Retinal pigment epithelial cell (primary cell): ENCODE measurements at regions not wholly inside any gene's neighbourhood (a gene's known extent, or its start where the extent isn't known, plus 50 kb on each side); places are given as distances from the start of the nearest gene placed in this dataset.

ENCODE experiments used
- DNase-seq: peaks from one replicate; pipeline ENCODE4 v3.0.0-alpha.2; 2010; ENCODE audit warnings: low read depth
- H3K4me3 ChIP-seq: 2 replicates; pipeline ENCODE4 v1.5.1; 2011; ENCODE audit warnings: mild to moderate bottlenecking, low read length, control low read depth, moderate library complexity
- CTCF ChIP-seq: conservative IDR thresholded peaks from 2 replicates; pipeline ENCODE4 v1.5.1; 2011; ENCODE audit warnings: low read depth, low read length, control low read depth, inconsistent platforms

GRCh38 chr10:78292982-78293865, 259.6 kb downstream of the RPS24 start:
- DNase-seq = peak; percentile 62
- TF ChIP-seq CTCF = no peak
- H3K4me3 ChIP-seq = no peak overlapping the region

- DNase-seq = no peak
- TF ChIP-seq CTCF = no peak
- no peak overlapping the region for H3K4me3 ChIP-seq
Observed at GRCh38 chr10:78295242-78295641, 261.6 kb downstream of the RPS24 start.

GRCh38 chr10:78296785-78297184, 263.1 kb downstream of the RPS24 start:
- TF ChIP-seq CTCF = no peak
- H3K4me3 ChIP-seq = no peak overlapping the region
- DNase-seq = no peak

- TF ChIP-seq CTCF = no peak
- no peak overlapping the region for H3K4me3 ChIP-seq
- no peak for DNase-seq
Observed at GRCh38 chr10:78297997-78298396, 264.3 kb downstream of the RPS24 start.

- no peak for DNase-seq
- no peak for TF ChIP-seq CTCF
- no peak overlapping the region for H3K4me3 ChIP-seq
Observed at GRCh38 chr10:78298835-78299234, 265.2 kb downstream of the RPS24 start.

- DNase-seq = no peak
- no peak overlapping the region for H3K4me3 ChIP-seq
- TF ChIP-seq CTCF = no peak
Observed at GRCh38 chr10:78299851-78300468, 266.3 kb downstream of the RPS24 start.

- no peak for TF ChIP-seq CTCF
- no peak overlapping the region for H3K4me3 ChIP-seq
- no peak for DNase-seq
Observed at GRCh38 chr10:78300526-78300925, 266.9 kb downstream of the RPS24 start.
